OCI-LY7 (cell line): ENCODE measurements at regions not wholly inside any gene's neighbourhood (a gene's known extent, or its start where the extent isn't known, plus 50 kb on each side); places are given as distances from the start of the nearest gene placed in this dataset.

Source experiments
- BruUV-seq: library from RNA; stranded (reverse); fragments of 400-500 nt; replicated peaks from 2 replicates; lab custom pipeline; 2021; lab: Mats Ljungman, UMichigan
- CTCF ChIA-PET: fragments of 300-600 bp; sonication (Branson Sonifier 250); formaldehyde crosslinking; loops from one replicate; lab custom pipeline; 2022; ENCODE audit warnings: antibody characterized with exemption; ENCODE audit not compliant: unreplicated experiment; lab: Charles Lee
- POLR2A ChIA-PET: fragments of 300-600 bp; sonication (Branson Sonifier 250); formaldehyde crosslinking; loops from one replicate; lab custom pipeline; 2022; ENCODE audit warnings: antibody characterized with exemption; lab: Charles Lee
- DNase-seq: peaks from one replicate; pipeline ENCODE4 v3.0.0-alpha.2; 2015; ENCODE audit warnings: low spot score
- H2AFZ ChIP-seq: fragments of 200-600 bp; sonication (generic), shearing (Covaris generic); 2 replicates; pipeline ENCODE4 v1.6.1; 2014; ENCODE audit warnings: mild to moderate bottlenecking, antibody characterized with exemption, low read length, moderate library complexity
- H3K27ac ChIP-seq: fragments of 200-600 bp; sonication (generic); 2 replicates; pipeline ENCODE4 v1.5.1; 2014; ENCODE audit warnings: mixed run types, low read depth, mild to moderate bottlenecking, moderate library complexity, low read length, inconsistent platforms; ENCODE audit not compliant: poor library complexity, severe bottlenecking
- H3K36me3 ChIP-seq: fragments of 200-600 bp; sonication (generic); 2 replicates; pipeline ENCODE4 v1.6.1; 2014; ENCODE audit warnings: mild to moderate bottlenecking, antibody characterized with exemption, low read length, moderate library complexity, mixed read lengths; ENCODE audit not compliant: insufficient read depth
- H3K4me1 ChIP-seq: fragments of 200-600 bp; sonication (generic); 2 replicates; pipeline ENCODE4 v1.5.1; 2014; ENCODE audit warnings: mild to moderate bottlenecking, low read length; ENCODE audit not compliant: insufficient read depth, poor library complexity, severe bottlenecking
- H3K4me2 ChIP-seq: fragments of 200-600 bp; sonication (generic); 2 replicates; pipeline ENCODE4 v1.6.1; 2014; ENCODE audit warnings: mild to moderate bottlenecking, low read length
- H3K4me3 ChIP-seq: fragments of 200-600 bp; sonication (generic); 2 replicates; pipeline ENCODE4 v1.5.1; 2014; ENCODE audit warnings: mild to moderate bottlenecking, low read depth, low read length; ENCODE audit not compliant: poor library complexity, severe bottlenecking
- H3K79me2 ChIP-seq: fragments of 200-600 bp; sonication (generic); 2 replicates; pipeline ENCODE4 v1.6.1; 2016; ENCODE audit warnings: low read depth, mild to moderate bottlenecking, low read length, moderate library complexity, mixed read lengths; ENCODE audit not compliant: insufficient read depth
- H3K9me2 ChIP-seq: fragments of 200-600 bp; sonication (generic); 2 replicates; pipeline ENCODE4 v1.6.1; 2016; ENCODE audit warnings: mild to moderate bottlenecking, low read length, mixed read lengths; ENCODE audit not compliant: insufficient read depth
- H3K9me3 ChIP-seq: fragments of 200-600 bp; sonication (generic); 2 replicates; pipeline ENCODE4 v1.6.1; 2014; ENCODE audit warnings: mild to moderate bottlenecking, mixed run types, low read length, mixed read lengths
- H4K20me1 ChIP-seq: fragments of 200-600 bp; sonication (generic); 2 replicates; pipeline ENCODE4 v1.6.1; 2014; ENCODE audit warnings: mild to moderate bottlenecking, antibody characterized with exemption, low read length, moderate library complexity, mixed read lengths; ENCODE audit not compliant: insufficient read depth
- CTCF ChIP-seq: fragments of 200-600 bp; sonication (generic); conservative IDR thresholded peaks from 2 replicates; pipeline ENCODE4 v1.5.1; 2014; ENCODE audit warnings: mild to moderate bottlenecking, antibody characterized with exemption, low read length, moderate library complexity, mixed read lengths
- EZH2phosphoT487 ChIP-seq: fragments of 200-600 bp; sonication (generic); IDR thresholded peaks from 2 replicates; pipeline ENCODE4 v1.6.1; 2018; ENCODE audit warnings: low read depth, borderline replicate concordance, mild to moderate bottlenecking, mixed run types, antibody characterized with exemption, low read length, moderate library complexity, mixed read lengths
- intact Hi-C: fragments of 100-400 bp; cut with micrococcal nuclease; formaldehyde crosslinking; loops from one replicate; pipeline ENCODE4 v1.10.0; 2022; ENCODE audit not compliant: unreplicated experiment

GRCh38 chr7:131769241-131769640 lies 212.8 kb upstream of the PODXL start:
- Histone ChIP-seq H3K27ac (no peak overlapping the region), H3K9me2 (no peaks in the 10 kb centered on the region), H3K4me3 (no peak overlapping the region), H2AFZ (no peak overlapping the region), H3K4me2 (no peak overlapping the region), H3K36me3 (no peaks in the 10 kb centered on the region), H4K20me1 (no peaks in the 10 kb centered on the region), H3K4me1 (no peaks in the 10 kb centered on the region), H3K79me2 (no peaks in the 10 kb centered on the region), H3K9me3 (no peaks in the 10 kb centered on the region)
- POLR2A ChIA-PET: no interaction called here
- TF ChIP-seq CTCF (no peak), EZH2phosphoT487 (no peak)
- no TSS peak for BruUV-seq
- CTCF ChIA-PET: no interaction called here
- intact Hi-C loops: no loop called here
- no peak for DNase-seq

DNA sequence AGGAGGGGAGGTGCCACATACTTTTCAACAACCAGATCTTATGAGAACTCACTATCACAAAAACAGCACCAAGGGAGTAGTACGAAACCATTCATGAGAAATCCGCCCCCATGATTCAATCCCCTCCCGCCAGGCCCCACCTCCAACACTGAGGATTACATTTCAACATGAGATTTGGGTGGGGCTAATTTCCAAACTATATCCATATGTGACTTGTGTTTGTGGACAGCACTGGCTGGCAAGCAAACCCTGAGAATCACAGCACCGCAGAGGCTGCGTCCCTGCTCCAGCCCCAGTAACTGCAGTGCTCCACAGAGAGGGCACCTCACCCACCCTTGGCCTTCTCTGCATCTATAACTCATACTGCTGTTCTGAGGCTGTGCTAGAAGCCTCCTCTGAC lies 211.2 kb upstream of the PODXL start:
- no TSS peak for BruUV-seq
- TF ChIP-seq CTCF (no peak), EZH2phosphoT487 (no peak)
- Histone ChIP-seq H3K4me1 (no peaks in the 10 kb centered on the region), H3K27ac (no peak overlapping the region), H3K4me3 (no peak overlapping the region), H3K36me3 (no peaks in the 10 kb centered on the region), H3K9me2 (no peaks in the 10 kb centered on the region), H3K9me3 (no peaks in the 10 kb centered on the region), H2AFZ (no peak overlapping the region), H4K20me1 (no peaks in the 10 kb centered on the region), H3K4me2 (no peak overlapping the region), H3K79me2 (no peaks in the 10 kb centered on the region)
- intact Hi-C loops: no loop called here
- CTCF ChIA-PET: no interaction called here
- POLR2A ChIA-PET: no interaction called here
- DNase-seq: no peak

- Histone ChIP-seq H3K27ac (no peak overlapping the region), H3K9me2 (no peaks in the 10 kb centered on the region), H3K79me2 (no peaks in the 10 kb centered on the region), H3K4me1 (no peaks in the 10 kb centered on the region), H3K4me2 (no peak overlapping the region), H3K4me3 (no peak overlapping the region), H3K9me3 (no peaks in the 10 kb centered on the region), H4K20me1 (no peaks in the 10 kb centered on the region), H3K36me3 (no peaks in the 10 kb centered on the region), H2AFZ (no peak overlapping the region)
- ChIA-PET POLR2A (no interaction called here), CTCF (no interaction called here)
- no peak for DNase-seq
- intact Hi-C loops: no loop called here
- no peak for TF ChIP-seq CTCF
- no peak for TF ChIP-seq EZH2phosphoT487
- no TSS peak for BruUV-seq
Observed at GRCh38 chr7:131765575-131765974, 209.1 kb upstream of the PODXL start.
